ENCODE measurements at regions not wholly inside any gene's neighbourhood (a gene's known extent, or its start where the extent isn't known, plus 50 kb on each side); places are given as distances from the start of the nearest gene placed in this dataset.

DNA sequence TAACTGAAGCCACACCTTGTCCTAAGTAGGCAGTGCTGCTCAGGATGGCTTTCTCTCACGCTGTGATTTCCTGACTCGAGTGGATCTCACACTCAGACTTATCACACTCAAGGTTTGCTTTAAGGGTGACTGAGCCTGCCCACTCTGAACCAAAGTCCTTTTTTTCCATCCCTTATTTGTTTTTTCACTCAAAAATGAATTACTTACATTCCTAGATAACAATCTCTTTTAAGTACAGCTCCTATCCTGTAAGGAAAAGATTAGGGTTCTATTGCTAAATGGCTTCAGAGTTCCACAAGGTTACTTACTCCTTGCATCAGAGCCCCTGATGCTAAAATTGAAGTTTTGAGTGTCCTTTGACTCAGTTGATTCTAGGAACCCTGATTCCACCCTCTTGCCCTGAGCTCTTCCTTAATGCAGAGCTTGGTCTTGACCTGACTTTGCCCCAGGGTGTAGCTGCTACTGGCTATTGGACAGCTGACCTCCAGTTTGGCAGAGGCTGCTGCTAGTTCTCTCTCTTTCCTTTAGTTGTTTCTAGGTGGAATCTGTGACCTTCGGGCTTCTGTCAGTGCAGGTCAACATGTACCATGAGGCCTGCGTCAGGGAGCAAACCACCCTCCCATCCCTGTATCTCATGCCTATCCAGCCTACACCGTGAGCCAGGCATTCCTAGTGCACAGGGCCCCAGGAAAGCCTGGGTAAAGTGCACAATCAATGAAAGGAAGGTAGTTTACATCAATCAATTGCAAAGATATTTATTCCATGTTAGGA, 80.1 kb upstream of the CD55 start (continued):
- TF ChIP-seq, protein P1, sequence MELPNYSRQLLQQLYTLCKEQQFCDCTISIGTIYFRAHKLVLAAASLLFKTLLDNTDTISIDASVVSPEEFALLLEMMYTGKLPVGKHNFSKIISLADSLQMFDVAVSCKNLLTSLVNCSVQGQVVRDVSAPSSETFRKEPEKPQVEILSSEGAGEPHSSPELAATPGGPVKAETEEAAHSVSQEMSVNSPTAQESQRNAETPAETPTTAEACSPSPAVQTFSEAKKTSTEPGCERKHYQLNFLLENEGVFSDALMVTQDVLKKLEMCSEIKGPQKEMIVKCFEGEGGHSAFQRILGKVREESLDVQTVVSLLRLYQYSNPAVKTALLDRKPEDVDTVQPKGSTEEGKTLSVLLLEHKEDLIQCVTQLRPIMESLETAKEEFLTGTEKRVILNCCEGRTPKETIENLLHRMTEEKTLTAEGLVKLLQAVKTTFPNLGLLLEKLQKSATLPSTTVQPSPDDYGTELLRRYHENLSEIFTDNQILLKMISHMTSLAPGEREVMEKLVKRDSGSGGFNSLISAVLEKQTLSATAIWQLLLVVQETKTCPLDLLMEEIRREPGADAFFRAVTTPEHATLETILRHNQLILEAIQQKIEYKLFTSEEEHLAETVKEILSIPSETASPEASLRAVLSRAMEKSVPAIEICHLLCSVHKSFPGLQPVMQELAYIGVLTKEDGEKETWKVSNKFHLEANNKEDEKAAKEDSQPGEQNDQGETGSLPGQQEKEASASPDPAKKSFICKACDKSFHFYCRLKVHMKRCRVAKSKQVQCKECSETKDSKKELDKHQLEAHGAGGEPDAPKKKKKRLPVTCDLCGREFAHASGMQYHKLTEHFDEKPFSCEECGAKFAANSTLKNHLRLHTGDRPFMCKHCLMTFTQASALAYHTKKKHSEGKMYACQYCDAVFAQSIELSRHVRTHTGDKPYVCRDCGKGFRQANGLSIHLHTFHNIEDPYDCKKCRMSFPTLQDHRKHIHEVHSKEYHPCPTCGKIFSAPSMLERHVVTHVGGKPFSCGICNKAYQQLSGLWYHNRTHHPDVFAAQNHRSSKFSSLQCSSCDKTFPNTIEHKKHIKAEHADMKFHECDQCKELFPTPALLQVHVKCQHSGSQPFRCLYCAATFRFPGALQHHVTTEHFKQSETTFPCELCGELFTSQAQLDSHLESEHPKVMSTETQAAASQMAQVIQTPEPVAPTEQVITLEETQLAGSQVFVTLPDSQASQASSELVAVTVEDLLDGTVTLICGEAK (IDR thresholded peaks at IDR 0.05; ENCODE audit: borderline replicate concordance) = no peak
- TF ChIP-seq, protein P2, sequence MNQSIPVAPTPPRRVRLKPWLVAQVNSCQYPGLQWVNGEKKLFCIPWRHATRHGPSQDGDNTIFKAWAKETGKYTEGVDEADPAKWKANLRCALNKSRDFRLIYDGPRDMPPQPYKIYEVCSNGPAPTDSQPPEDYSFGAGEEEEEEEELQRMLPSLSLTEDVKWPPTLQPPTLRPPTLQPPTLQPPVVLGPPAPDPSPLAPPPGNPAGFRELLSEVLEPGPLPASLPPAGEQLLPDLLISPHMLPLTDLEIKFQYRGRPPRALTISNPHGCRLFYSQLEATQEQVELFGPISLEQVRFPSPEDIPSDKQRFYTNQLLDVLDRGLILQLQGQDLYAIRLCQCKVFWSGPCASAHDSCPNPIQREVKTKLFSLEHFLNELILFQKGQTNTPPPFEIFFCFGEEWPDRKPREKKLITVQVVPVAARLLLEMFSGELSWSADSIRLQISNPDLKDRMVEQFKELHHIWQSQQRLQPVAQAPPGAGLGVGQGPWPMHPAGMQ (IDR thresholded peaks at IDR 0.05; ENCODE audit: borderline replicate concordance) = no peak
- TF ChIP-seq SIX5 (IDR thresholded peaks at IDR 0.05; ENCODE audit: low read depth, low read length, severe bottlenecking) (no peak), TAF1 (IDR thresholded peaks at IDR 0.05; ENCODE audit: borderline replicate concordance, low read depth, low read length) (no peak)
- TF ChIP-seq, protein P3, sequence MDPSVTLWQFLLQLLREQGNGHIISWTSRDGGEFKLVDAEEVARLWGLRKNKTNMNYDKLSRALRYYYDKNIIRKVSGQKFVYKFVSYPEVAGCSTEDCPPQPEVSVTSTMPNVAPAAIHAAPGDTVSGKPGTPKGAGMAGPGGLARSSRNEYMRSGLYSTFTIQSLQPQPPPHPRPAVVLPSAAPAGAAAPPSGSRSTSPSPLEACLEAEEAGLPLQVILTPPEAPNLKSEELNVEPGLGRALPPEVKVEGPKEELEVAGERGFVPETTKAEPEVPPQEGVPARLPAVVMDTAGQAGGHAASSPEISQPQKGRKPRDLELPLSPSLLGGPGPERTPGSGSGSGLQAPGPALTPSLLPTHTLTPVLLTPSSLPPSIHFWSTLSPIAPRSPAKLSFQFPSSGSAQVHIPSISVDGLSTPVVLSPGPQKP (IDR thresholded peaks at IDR 0.05; ENCODE audit: low read depth, low read length) = no peak
- TF ChIP-seq, protein P4, sequence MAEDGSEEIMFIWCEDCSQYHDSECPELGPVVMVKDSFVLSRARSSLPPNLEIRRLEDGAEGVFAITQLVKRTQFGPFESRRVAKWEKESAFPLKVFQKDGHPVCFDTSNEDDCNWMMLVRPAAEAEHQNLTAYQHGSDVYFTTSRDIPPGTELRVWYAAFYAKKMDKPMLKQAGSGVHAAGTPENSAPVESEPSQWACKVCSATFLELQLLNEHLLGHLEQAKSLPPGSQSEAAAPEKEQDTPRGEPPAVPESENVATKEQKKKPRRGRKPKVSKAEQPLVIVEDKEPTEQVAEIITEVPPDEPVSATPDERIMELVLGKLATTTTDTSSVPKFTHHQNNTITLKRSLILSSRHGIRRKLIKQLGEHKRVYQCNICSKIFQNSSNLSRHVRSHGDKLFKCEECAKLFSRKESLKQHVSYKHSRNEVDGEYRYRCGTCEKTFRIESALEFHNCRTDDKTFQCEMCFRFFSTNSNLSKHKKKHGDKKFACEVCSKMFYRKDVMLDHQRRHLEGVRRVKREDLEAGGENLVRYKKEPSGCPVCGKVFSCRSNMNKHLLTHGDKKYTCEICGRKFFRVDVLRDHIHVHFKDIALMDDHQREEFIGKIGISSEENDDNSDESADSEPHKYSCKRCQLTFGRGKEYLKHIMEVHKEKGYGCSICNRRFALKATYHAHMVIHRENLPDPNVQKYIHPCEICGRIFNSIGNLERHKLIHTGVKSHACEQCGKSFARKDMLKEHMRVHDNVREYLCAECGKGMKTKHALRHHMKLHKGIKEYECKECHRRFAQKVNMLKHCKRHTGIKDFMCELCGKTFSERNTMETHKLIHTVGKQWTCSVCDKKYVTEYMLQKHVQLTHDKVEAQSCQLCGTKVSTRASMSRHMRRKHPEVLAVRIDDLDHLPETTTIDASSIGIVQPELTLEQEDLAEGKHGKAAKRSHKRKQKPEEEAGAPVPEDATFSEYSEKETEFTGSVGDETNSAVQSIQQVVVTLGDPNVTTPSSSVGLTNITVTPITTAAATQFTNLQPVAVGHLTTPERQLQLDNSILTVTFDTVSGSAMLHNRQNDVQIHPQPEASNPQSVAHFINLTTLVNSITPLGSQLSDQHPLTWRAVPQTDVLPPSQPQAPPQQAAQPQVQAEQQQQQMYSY (CRISPR knock-in tag; IDR thresholded peaks at IDR 0.05) = no peak
- TF ChIP-seq, protein P5, sequence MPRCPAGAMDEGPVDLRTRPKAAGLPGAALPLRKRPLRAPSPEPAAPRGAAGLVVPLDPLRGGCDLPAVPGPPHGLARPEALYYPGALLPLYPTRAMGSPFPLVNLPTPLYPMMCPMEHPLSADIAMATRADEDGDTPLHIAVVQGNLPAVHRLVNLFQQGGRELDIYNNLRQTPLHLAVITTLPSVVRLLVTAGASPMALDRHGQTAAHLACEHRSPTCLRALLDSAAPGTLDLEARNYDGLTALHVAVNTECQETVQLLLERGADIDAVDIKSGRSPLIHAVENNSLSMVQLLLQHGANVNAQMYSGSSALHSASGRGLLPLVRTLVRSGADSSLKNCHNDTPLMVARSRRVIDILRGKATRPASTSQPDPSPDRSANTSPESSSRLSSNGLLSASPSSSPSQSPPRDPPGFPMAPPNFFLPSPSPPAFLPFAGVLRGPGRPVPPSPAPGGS (IDR thresholded peaks at IDR 0.05; ENCODE audit: borderline replicate concordance, insufficient read depth, low read depth, low read length, poor library complexity, severe bottlenecking) = no peak

Measured in GM12878 (cell line).